ENCODE measurements at regions not wholly inside any gene's neighbourhood (a gene's known extent, or its start where the extent isn't known, plus 50 kb on each side); places are given as distances from the start of the nearest gene placed in this dataset.

GRCh38 chr22:49291169-49291568 is 536.5 kb downstream of the BRD1 start:
- no peaks in the 10 kb centered on the region for H3K79me1 ChIP-seq (ENCODE audit: low read depth in 1 of 2, low read length in 2 of 2)
- dilution Hi-C loops (cut with HindIII; ENCODE audit: low sequenced_read_pairs, unreplicated experiment) (no loop called here), in situ Hi-C loops (cut with MboI; ENCODE audit: low sequenced_read_pairs) (no loop called here), intact Hi-C loops (cut with micrococcal nuclease) (no loop called here)
- no peak for DNase-seq
- H3K4me1 ChIP-seq (ENCODE audit: control insufficient read depth, insufficient read depth, low read length): no peaks in the 10 kb centered on the region
- no peak overlapping the region for H3K4ac ChIP-seq (ENCODE audit: low read depth, low read length)
- ATAC-seq (ENCODE audit: low read depth): no peak
- no peak overlapping the region for H3K4me2 ChIP-seq (ENCODE audit: low read depth, low read length)
- H2BK15ac ChIP-seq (ENCODE audit: low read depth, low read length): no peak overlapping the region
- H4K8ac ChIP-seq (ENCODE audit: low read depth in 2 of 2, low read length in 2 of 2): no peak overlapping the region
- no peak overlapping the region for H2BK120ac ChIP-seq (ENCODE audit: low read depth, low read length)
- H3K9ac ChIP-seq (ENCODE audit: low read depth, low read length): no peak overlapping the region
- WGBS, 2 experiments (ENCODE audit: extremely low coverage in 2 of 2, insufficient read length in 1 of 2): 20% methylated on average over 2 of the region's 13 CpGs; no CpG with 5 or more reads in 1 of the 2 experiments
- H3K18ac ChIP-seq (ENCODE audit: low read depth, low read length): no peak overlapping the region
- no peak overlapping the region for H2BK5ac ChIP-seq (ENCODE audit: low read depth, low read length, poor library complexity, severe bottlenecking)
- no peak overlapping the region for H4K91ac ChIP-seq (ENCODE audit: insufficient read depth, low read depth, low read length)
- ChIA-PET CTCF (no interaction called here), POLR2A (ENCODE audit: unreplicated experiment) (no interaction called here)
- H3K9me3 ChIP-seq (ENCODE audit: control insufficient read depth, insufficient read depth, low read length): peaks cover 62% of the 10 kb centered on the region
- H2BK20ac ChIP-seq (ENCODE audit: low read depth, low read length): no peak overlapping the region
- no peak overlapping the region for H2AK9ac ChIP-seq (replicated peaks; ENCODE audit: low read depth, low read length, poor library complexity)
- no TSS peak for BruUV-seq (replicated peaks)
- H3K56ac ChIP-seq (ENCODE audit: extremely low read depth, insufficient read depth, low read length): no peak overlapping the region
- no peak overlapping the region for H3K23ac ChIP-seq (ENCODE audit: low read depth, low read length)
- H3K14ac ChIP-seq (replicated peaks; ENCODE audit: low read depth, low read length): no peak overlapping the region
- H3K27me3 ChIP-seq (ENCODE audit: control insufficient read depth, insufficient read depth, low read length): no peaks in the 10 kb centered on the region
- TF ChIP-seq CHD1 (IDR thresholded peaks at IDR 0.05; ENCODE audit: low read depth, low read length) (no peak), RFX5 (IDR thresholded peaks at IDR 0.05; ENCODE audit: low read depth, low read length) (no peak), MXI1 (IDR thresholded peaks at IDR 0.05; ENCODE audit: borderline replicate concordance, low read depth, low read length) (no peak), SMC3 (IDR thresholded peaks at IDR 0.05; ENCODE audit: low read depth, low read length) (no peak)
- H2AK5ac ChIP-seq (ENCODE audit: low read depth, low read length): no peak overlapping the region
- no peak overlapping the region for H3K4me3 ChIP-seq (ENCODE audit: insufficient read depth, low read depth, low read length)
- no peaks in the 10 kb centered on the region for H4K20me1 ChIP-seq (ENCODE audit: insufficient read depth, low read length)
- no peaks in the 10 kb centered on the region for H3K36me3 ChIP-seq (ENCODE audit: control insufficient read depth, insufficient read depth, low read length)
- H4K5ac ChIP-seq (ENCODE audit: low read depth, low read length): no peak overlapping the region
- no peak overlapping the region for H3K27ac ChIP-seq (ENCODE audit: insufficient read depth, low read length)
- no peaks in the 10 kb centered on the region for H3K9me1 ChIP-seq (ENCODE audit: insufficient read depth, low read length)
- H2AFZ ChIP-seq (replicated peaks; ENCODE audit: low read length, poor library complexity): no peak overlapping the region

Data from IMR-90 (cell line).